Mammary epithelial cell (primary cell): ENCODE measurements at regions not wholly inside any gene's neighbourhood (a gene's known extent, or its start where the extent isn't known, plus 50 kb on each side); places are given as distances from the start of the nearest gene placed in this dataset.

Experiments used
- EZH2 ChIP-seq: IDR thresholded peaks from 2 replicates; pipeline ENCODE4 v1.6.1; 2012; ENCODE audit warnings: low read length, inconsistent platforms, borderline replicate concordance
- TF ChIP-seq, protein P1 (sequence below), 2 donors: IDR thresholded peaks in 1 of 2; conservative IDR thresholded peaks in 1 of 2; 2 replicates each; pipeline ENCODE4 v1.5.1; 2011 to 2012; ENCODE audit warnings: inconsistent platforms in 2 of 2, low read length in 2 of 2, mild to moderate bottlenecking in 2 of 2, control low read depth in 1 of 2, low read depth in 1 of 2; ENCODE audit not compliant: insufficient read depth in 1 of 2; ENCODE audit errors: extremely low read depth in 1 of 2

DNA sequence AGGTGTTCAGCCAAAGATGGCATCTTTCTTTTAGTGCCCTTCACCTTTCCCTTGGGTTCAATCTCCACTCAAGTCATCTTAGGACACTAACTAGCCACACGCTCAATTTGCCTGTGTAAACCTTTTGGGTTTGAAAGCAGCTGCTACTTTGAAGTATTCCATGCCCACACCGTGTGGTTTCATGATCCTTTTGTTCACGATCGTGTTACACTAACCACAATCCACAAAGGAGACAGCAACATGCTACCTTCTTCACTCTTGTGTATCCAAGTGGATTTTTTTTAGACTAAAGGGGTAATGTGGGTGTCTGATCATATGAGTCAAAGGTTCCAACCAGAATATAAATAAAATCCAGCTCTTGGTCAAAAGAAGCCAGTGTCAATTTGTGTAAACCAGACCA is 122.7 kb upstream of the FAR2 start:
- TF ChIP-seq, protein P1, sequence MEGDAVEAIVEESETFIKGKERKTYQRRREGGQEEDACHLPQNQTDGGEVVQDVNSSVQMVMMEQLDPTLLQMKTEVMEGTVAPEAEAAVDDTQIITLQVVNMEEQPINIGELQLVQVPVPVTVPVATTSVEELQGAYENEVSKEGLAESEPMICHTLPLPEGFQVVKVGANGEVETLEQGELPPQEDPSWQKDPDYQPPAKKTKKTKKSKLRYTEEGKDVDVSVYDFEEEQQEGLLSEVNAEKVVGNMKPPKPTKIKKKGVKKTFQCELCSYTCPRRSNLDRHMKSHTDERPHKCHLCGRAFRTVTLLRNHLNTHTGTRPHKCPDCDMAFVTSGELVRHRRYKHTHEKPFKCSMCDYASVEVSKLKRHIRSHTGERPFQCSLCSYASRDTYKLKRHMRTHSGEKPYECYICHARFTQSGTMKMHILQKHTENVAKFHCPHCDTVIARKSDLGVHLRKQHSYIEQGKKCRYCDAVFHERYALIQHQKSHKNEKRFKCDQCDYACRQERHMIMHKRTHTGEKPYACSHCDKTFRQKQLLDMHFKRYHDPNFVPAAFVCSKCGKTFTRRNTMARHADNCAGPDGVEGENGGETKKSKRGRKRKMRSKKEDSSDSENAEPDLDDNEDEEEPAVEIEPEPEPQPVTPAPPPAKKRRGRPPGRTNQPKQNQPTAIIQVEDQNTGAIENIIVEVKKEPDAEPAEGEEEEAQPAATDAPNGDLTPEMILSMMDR (conservative IDR thresholded peaks at IDR 0.05 in 1 of 2, IDR thresholded peaks at IDR 0.05 in 1 of 2; ENCODE audit: extremely low read depth in 1 of 2, insufficient read depth in 1 of 2, low read depth in 1 of 2, low read length in 2 of 2), result no peak
- no peak for TF ChIP-seq EZH2
